Breast epithelium (tissue), 4 donors: ENCODE measurements at regions not wholly inside any gene's neighbourhood (a gene's known extent, or its start where the extent isn't known, plus 50 kb on each side); places are given as distances from the start of the nearest gene placed in this dataset.
"Not testable (repeated sequence)": the region's sequence is repeated elsewhere in the genome, so short reads cannot be mapped to it uniquely, and the experiment has no call there.

ENCODE experiments used
- DNase-seq, 2 donors: peaks; one replicate each; pipeline ENCODE4 v3.0.0-alpha.2; 2019; ENCODE audit warnings: low spot score in 2 of 2
- H3K27ac ChIP-seq, 2 donors: fragments of 200-600 bp; sonication (generic) in 1 of 2; one replicate each; pipeline ENCODE4 v1.5.1; 2016 to 2019; ENCODE audit warnings: mild to moderate bottlenecking in 1 of 2
- H3K27me3 ChIP-seq, 2 donors: fragments of 200-600 bp; sonication (generic) in 1 of 2; one replicate each; pipeline versions ENCODE4 v1.5.1 to v1.6.0; 2017 to 2019; ENCODE audit warnings: control low read depth in 1 of 2, mild to moderate bottlenecking in 1 of 2
- H3K36me3 ChIP-seq: fragments of 200-600 bp; one replicate; pipeline ENCODE4 v1.5.1; 2019
- H3K4me1 ChIP-seq, 2 donors: fragments of 200-600 bp; sonication (generic); one replicate each; pipeline ENCODE4 v1.5.1; 2016 to 2019; ENCODE audit warnings: control low read depth in 1 of 2
- H3K4me3 ChIP-seq, 3 donors: fragments of 200-600 bp; sonication (generic); 1 replicate in 2 of 3; 2 replicates in 1 of 3; pipeline ENCODE4 v1.5.1; 2016 to 2019; ENCODE audit warnings: mild to moderate bottlenecking in 3 of 3, moderate library complexity in 2 of 3
- H3K9me3 ChIP-seq, 2 donors: fragments of 200-600 bp; sonication (generic) in 1 of 2; one replicate each; pipeline ENCODE4 v1.5.1; 2016 to 2019; ENCODE audit warnings: control low read depth in 1 of 2
- POLR2A ChIP-seq: fragments of 450-650 bp; IDR thresholded peaks from one replicate; pipeline ENCODE4 v1.6.1; 2016; ENCODE audit warnings: antibody characterized with exemption, mild to moderate bottlenecking, moderate library complexity
- POLR2AphosphoS5 ChIP-seq, 3 donors: sonication (generic); formaldehyde crosslinking; IDR thresholded peaks; one replicate each; pipeline ENCODE4 v1.6.1; 2017; ENCODE audit warnings: antibody characterized with exemption in 3 of 3
- intact Hi-C: fragments of 100-400 bp; cut with DNase I; formaldehyde crosslinking; loops from one replicate; pipeline ENCODE4 v1.15.1; 2023; ENCODE audit warnings: low total_unique reads
- TF ChIP-seq, protein P1 (sequence below), 3 donors: fragments of 450-650 bp; IDR thresholded peaks; one replicate each; pipeline ENCODE4 v1.5.1; 2016 to 2017; ENCODE audit warnings: antibody characterized with exemption in 3 of 3, mild to moderate bottlenecking in 3 of 3, moderate library complexity in 3 of 3

DNA sequence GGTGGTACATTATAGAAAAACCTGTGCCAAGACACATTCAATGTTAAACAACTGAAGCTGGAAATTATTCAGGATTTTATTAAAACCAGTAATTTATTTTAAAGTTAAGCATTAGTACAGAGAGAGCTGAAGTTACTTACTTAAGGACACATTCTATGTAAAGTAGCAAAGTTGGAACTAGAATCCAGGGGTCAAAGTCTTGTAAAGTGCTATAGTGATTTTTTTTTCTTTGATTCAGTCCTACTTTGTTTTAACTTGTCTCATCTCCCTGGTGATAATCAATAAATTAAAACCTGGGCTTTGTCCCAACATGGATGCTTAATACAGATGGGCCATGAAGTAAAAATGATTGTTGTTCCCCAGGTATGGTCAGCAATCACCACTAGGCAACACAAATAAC lies 1271.8 kb upstream of the CHAC2 start:
- DNase-seq, result no peak
- H3K36me3 ChIP-seq, result no peaks in the 10 kb centered on the region
- TF ChIP-seq POLR2A, result no peak
- TF ChIP-seq, protein P1, sequence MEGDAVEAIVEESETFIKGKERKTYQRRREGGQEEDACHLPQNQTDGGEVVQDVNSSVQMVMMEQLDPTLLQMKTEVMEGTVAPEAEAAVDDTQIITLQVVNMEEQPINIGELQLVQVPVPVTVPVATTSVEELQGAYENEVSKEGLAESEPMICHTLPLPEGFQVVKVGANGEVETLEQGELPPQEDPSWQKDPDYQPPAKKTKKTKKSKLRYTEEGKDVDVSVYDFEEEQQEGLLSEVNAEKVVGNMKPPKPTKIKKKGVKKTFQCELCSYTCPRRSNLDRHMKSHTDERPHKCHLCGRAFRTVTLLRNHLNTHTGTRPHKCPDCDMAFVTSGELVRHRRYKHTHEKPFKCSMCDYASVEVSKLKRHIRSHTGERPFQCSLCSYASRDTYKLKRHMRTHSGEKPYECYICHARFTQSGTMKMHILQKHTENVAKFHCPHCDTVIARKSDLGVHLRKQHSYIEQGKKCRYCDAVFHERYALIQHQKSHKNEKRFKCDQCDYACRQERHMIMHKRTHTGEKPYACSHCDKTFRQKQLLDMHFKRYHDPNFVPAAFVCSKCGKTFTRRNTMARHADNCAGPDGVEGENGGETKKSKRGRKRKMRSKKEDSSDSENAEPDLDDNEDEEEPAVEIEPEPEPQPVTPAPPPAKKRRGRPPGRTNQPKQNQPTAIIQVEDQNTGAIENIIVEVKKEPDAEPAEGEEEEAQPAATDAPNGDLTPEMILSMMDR (IDR thresholded peaks at IDR 0.05), result no peak
- no peak for TF ChIP-seq POLR2AphosphoS5 (IDR thresholded peaks at IDR 0.05)
- H3K27me3 ChIP-seq, result no peaks in the 10 kb centered on the region
- no peak overlapping the region for H3K4me3 ChIP-seq
- no peak overlapping the region for H3K27ac ChIP-seq
- no peaks in the 10 kb centered on the region for H3K4me1 ChIP-seq
- H3K9me3 ChIP-seq, result peaks cover 6 to 7% of the 10 kb centered on the region in 2 donors
- intact Hi-C loops, result no loop called here

DNA sequence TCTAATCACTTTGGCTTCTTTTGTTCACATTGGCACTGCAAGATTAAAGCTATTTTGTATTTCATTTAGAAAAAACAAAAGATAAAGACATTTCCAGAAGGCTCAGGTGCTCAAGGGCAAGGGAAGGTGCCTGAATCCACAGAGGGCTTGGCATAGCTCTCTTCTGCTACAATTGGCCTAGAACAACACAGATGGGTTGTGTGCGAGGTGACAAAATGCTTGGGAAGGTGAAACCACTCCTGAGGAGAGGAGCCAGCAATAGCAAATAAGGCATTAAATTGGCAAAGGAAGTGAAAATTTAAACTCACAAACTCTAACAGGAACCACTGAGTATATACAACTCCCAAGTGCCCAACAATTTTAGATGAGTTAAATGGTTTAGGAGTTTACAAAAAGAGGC lies 1290.4 kb upstream of the CHAC2 start:
- Histone ChIP-seq H3K4me1 (no peaks in the 10 kb centered on the region), H3K27ac (no peak overlapping the region), H3K4me3 (no peak overlapping the region), H3K36me3 (no peaks in the 10 kb centered on the region), H3K9me3 (no peaks in the 10 kb centered on the region), H3K27me3 (no peaks in the 10 kb centered on the region)
- TF ChIP-seq POLR2A (no peak), POLR2AphosphoS5 (IDR thresholded peaks at IDR 0.05) (no peak)
- TF ChIP-seq, protein P1 (IDR thresholded peaks at IDR 0.05), result no peak
- intact Hi-C loops, result no loop called here
- no peak for DNase-seq

DNA sequence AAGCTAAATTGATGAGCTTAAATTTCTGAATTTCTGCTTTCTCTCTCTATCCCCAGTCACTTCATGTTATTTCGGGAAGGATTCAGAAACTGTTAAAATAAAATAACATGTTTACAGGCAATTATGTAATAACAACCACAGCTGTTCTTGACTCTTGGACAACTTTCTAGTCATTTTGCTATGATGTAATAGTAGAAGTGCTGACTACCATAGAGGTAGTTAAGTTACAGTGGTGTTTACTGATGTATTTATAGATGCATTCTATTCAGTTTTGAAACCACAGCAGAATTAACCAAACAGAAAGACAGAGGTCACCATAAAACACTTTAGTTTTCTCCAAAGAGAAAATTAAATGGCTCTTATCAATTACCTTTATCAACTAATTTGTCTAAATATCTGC lies 1292.0 kb upstream of the CHAC2 start:
- TF ChIP-seq POLR2A (no peak), POLR2AphosphoS5 (IDR thresholded peaks at IDR 0.05) (no peak)
- TF ChIP-seq, protein P1 (IDR thresholded peaks at IDR 0.05), result no peak
- no peak overlapping the region for H3K27ac ChIP-seq
- H3K4me3 ChIP-seq, result no peak overlapping the region
- intact Hi-C loops, result no loop called here
- no peak for DNase-seq
- H3K9me3 ChIP-seq, result no peaks in the 10 kb centered on the region
- H3K27me3 ChIP-seq, result no peaks in the 10 kb centered on the region
- H3K36me3 ChIP-seq, result no peaks in the 10 kb centered on the region
- no peaks in the 10 kb centered on the region for H3K4me1 ChIP-seq

DNA sequence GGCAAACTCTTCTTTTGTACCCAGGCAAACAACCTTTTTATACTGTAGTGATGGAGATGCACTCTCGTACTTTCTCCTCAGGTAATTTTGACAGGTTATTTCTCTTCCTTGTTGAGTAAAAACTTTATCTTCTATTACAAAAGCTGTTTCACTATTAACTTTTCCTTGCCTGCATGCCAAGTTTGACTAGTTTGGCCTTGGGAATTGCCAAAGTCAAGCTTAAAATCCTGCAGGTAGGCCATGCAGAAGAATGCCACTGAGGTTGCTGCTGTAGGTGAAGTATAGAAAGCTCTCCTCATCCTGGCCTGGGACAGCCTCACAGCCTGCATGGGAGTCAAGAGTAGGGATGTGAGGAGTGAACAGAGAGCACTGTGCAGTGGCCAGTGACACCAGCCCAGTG lies 1293.5 kb upstream of the CHAC2 start:
- intact Hi-C loops, result no loop called here
- Histone ChIP-seq H3K27me3 (no peaks in the 10 kb centered on the region), H3K4me3 (no peak overlapping the region)

DNA sequence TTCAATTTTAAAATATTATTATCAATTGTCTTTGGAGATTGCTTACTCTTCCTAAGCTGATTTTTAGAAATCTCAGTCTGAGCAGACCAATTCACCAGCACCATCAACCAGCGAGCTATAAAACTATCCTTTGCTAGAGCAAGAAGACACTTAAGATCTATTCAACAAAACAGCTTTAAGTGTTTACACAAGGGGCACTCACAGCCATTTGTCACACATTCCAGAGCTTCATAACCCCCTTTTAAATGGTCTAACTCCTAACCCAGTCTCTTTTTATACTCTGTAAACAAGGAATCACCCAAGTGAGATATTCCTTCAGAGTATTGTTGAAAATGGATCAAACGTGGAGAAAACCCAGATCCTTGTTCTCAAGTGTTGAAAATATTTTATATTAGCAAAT lies 1294.1 kb upstream of the CHAC2 start:
- Histone ChIP-seq H3K4me3 (no peak overlapping the region), H3K27me3 (no peaks in the 10 kb centered on the region), H3K9me3 (no peaks in the 10 kb centered on the region), H3K36me3 (no peaks in the 10 kb centered on the region), H3K4me1 (no peaks in the 10 kb centered on the region), H3K27ac (no peak overlapping the region)
- TF ChIP-seq POLR2AphosphoS5 (IDR thresholded peaks at IDR 0.05) (no peak), POLR2A (no peak)
- TF ChIP-seq, protein P1 (IDR thresholded peaks at IDR 0.05), result no peak
- DNase-seq, result no peak
- intact Hi-C loops, result no loop called here

More for the DNA sequence above, 1293.5 kb upstream of the CHAC2 start:
- H3K9me3 ChIP-seq, result no peaks in the 10 kb centered on the region
- H3K27ac ChIP-seq, result no peak overlapping the region
- no peaks in the 10 kb centered on the region for H3K36me3 ChIP-seq
- TF ChIP-seq, protein P1 (IDR thresholded peaks at IDR 0.05), result no peak
- H3K4me1 ChIP-seq, result no peaks in the 10 kb centered on the region
- no peak for DNase-seq

DNA sequence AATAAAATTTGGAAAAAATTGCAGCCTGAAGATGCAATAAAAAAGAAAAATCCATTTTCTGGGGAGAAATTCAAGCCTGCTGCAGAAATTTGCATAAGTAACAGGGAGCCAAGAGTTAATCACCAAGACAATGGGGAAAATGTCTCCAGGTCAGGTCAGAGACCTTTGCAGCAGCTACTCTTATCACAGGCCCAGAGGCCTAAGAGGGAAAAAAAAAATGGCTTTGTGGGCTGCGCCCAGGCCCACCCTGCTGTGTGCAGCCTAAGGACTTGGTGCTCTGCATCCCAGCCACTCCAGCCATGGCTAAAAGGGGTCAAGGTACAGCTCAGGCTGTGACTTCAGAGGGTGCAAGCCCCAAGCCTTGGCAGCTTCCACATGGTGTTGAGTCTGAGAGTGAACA lies 1297.1 kb upstream of the CHAC2 start:
- H3K36me3 ChIP-seq, H3K27ac ChIP-seq, intact Hi-C loops, H3K4me1 ChIP-seq, H3K4me3 ChIP-seq, H3K9me3 ChIP-seq, H3K27me3 ChIP-seq, DNase-seq: not testable (repeated sequence)
